ENCODE measurements at regions not wholly inside any gene's neighbourhood (a gene's known extent, or its start where the extent isn't known, plus 50 kb on each side); places are given as distances from the start of the nearest gene placed in this dataset.

- no peak for DNase-seq (ENCODE audit: low read depth in 1 of 2, low spot score in 1 of 2)
- Histone ChIP-seq H3K4me1 (ENCODE audit: low read depth) (no peaks in the 10 kb centered on the region), H3K27ac (no peak overlapping the region), H3K27me3 (no peaks in the 10 kb centered on the region), H3K36me3 (no peaks in the 10 kb centered on the region), H3K4me3 (no peak overlapping the region), H3K9me3 (ENCODE audit: low read depth) (no peaks in the 10 kb centered on the region)
- no peak for TF ChIP-seq CTCF (IDR thresholded peaks at IDR 0.05; ENCODE audit: low read depth, low read length)
Observed at GRCh38 chr2:241953324-241953928, 83.9 kb downstream of the RTP5 start.

- Histone ChIP-seq H3K4me3 (no peak overlapping the region), H3K9me3 (ENCODE audit: low read depth) (no peaks in the 10 kb centered on the region), H3K36me3 (no peaks in the 10 kb centered on the region), H3K4me1 (ENCODE audit: low read depth) (no peaks in the 10 kb centered on the region), H3K27ac (no peak overlapping the region), H3K27me3 (no peaks in the 10 kb centered on the region)
- no peak for TF ChIP-seq CTCF (IDR thresholded peaks at IDR 0.05; ENCODE audit: low read depth, low read length)
- no peak for DNase-seq (ENCODE audit: low read depth in 1 of 2, low spot score in 1 of 2)
Observed at GRCh38 chr2:241956521-241957110, 87.1 kb downstream of the RTP5 start.

- H3K27ac ChIP-seq: no peak overlapping the region
- H3K36me3 ChIP-seq: no peaks in the 10 kb centered on the region
- no peaks in the 10 kb centered on the region for H3K4me1 ChIP-seq (ENCODE audit: low read depth)
- H3K4me3 ChIP-seq: no peak overlapping the region
- DNase-seq (ENCODE audit: low read depth in 1 of 2, low spot score in 1 of 2): no peak
- TF ChIP-seq CTCF (IDR thresholded peaks at IDR 0.05; ENCODE audit: low read depth, low read length): no peak
- no peaks in the 10 kb centered on the region for H3K9me3 ChIP-seq (ENCODE audit: low read depth)
- no peaks in the 10 kb centered on the region for H3K27me3 ChIP-seq
Observed at GRCh38 chr2:241957276-241957675, 87.7 kb downstream of the RTP5 start.

GRCh38 chr2:241958818-241959545 lies 89.5 kb downstream of the RTP5 start:
- Histone ChIP-seq H3K4me1 (ENCODE audit: low read depth) (peaks cover 3% of the 10 kb centered on the region), H3K36me3 (no peaks in the 10 kb centered on the region), H3K27me3 (no peaks in the 10 kb centered on the region), H3K27ac (no peak overlapping the region), H3K4me3 (no peak overlapping the region), H3K9me3 (ENCODE audit: low read depth) (no peaks in the 10 kb centered on the region)
- TF ChIP-seq CTCF (IDR thresholded peaks at IDR 0.05; ENCODE audit: low read depth, low read length): no peak
- DNase-seq (ENCODE audit: low read depth in 1 of 2, low spot score in 1 of 2): no peak

DNA sequence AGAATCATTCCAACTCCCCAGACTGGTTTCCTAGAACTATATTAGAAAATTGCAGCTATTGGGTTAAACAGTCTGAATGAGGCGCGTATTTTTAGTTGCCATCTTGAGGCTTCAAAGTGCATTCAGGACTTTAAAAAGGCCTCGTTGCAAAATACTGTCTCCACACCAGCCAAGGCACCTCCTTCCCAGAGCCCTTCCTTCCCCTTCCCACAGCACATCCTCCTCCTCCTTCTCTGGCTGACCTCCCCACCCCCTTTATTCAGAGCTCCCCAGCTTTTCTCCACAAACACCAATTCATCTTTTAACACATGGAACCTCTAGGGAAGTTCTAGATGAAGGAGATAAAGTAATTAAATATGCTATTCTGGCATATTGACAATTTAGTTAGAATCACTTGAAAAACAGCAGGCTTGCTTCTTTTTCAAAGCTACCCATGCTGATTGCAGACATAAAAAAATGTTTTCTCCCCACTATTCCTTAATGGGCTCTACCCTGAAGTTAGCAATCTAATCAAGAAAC lies 90.3 kb downstream of the RTP5 start:
- Histone ChIP-seq H3K4me1 (ENCODE audit: low read depth) (peaks cover 9% of the 10 kb centered on the region), H3K27me3 (no peaks in the 10 kb centered on the region), H3K9me3 (ENCODE audit: low read depth) (no peaks in the 10 kb centered on the region), H3K27ac (no peak overlapping the region), H3K36me3 (no peaks in the 10 kb centered on the region), H3K4me3 (no peak overlapping the region)
- no peak for TF ChIP-seq CTCF (IDR thresholded peaks at IDR 0.05; ENCODE audit: low read depth, low read length)
- peak in 1 of 2 donors; percentile 16 for DNase-seq (ENCODE audit: low read depth in 1 of 2, low spot score in 1 of 2)
